MM.1S (cell line): ENCODE measurements at regions not wholly inside any gene's neighbourhood (a gene's known extent, or its start where the extent isn't known, plus 50 kb on each side); places are given as distances from the start of the nearest gene placed in this dataset.

Experiments
- DNase-seq: peaks from one replicate; pipeline ENCODE4 v3.0.0-alpha.2; 2015
- H2AFZ ChIP-seq: fragments of 300-600 bp; sonication (generic); 2 replicates; pipeline ENCODE4 v1.6.0; 2016; ENCODE audit warnings: antibody characterized with exemption, low read length
- H3F3A ChIP-seq: fragments of 300-600 bp; sonication (generic); 2 replicates; pipeline ENCODE4 v1.6.1; 2016; ENCODE audit warnings: mild to moderate bottlenecking, antibody characterized with exemption, low read length, moderate library complexity, mixed read lengths; ENCODE audit not compliant: insufficient read depth
- H3K27ac ChIP-seq: fragments of 300-600 bp; sonication (generic); 2 replicates; pipeline ENCODE4 v1.5.1; 2016; ENCODE audit warnings: mild to moderate bottlenecking, low read length
- H3K27me3 ChIP-seq: fragments of 300-600 bp; sonication (generic); replicated peaks from 2 replicates; pipeline ENCODE4 v1.6.0; 2016; ENCODE audit warnings: low read length; ENCODE audit not compliant: insufficient read depth
- H3K36me3 ChIP-seq: fragments of 300-600 bp; sonication (generic); replicated peaks from 2 replicates; pipeline ENCODE4 v1.6.1; 2016; ENCODE audit warnings: mild to moderate bottlenecking, low read length, mixed read lengths; ENCODE audit not compliant: insufficient read depth
- H3K4me1 ChIP-seq: fragments of 300-600 bp; sonication (generic); 2 replicates; pipeline ENCODE4 v1.6.1; 2016; ENCODE audit warnings: low read length, mixed read lengths
- H3K4me2 ChIP-seq: fragments of 300-600 bp; sonication (generic); 2 replicates; pipeline ENCODE4 v1.6.0; 2016; ENCODE audit warnings: low read depth, low read length
- H3K4me3 ChIP-seq: fragments of 300-600 bp; sonication (generic); 2 replicates; pipeline ENCODE4 v1.5.1; 2016; ENCODE audit warnings: low read length, mixed read lengths
- H3K79me2 ChIP-seq: fragments of 300-600 bp; sonication (generic); 2 replicates; pipeline ENCODE4 v1.6.1; 2016; ENCODE audit warnings: mixed run types, low read length, mixed read lengths
- H3K9ac ChIP-seq: fragments of 300-600 bp; sonication (generic); 2 replicates; pipeline ENCODE4 v1.6.1; 2016; ENCODE audit warnings: low read length, mixed read lengths
- H3K9me2 ChIP-seq: fragments of 300-600 bp; sonication (generic); replicated peaks from 2 replicates; pipeline ENCODE4 v1.6.1; 2016; ENCODE audit warnings: mild to moderate bottlenecking, low read length, mixed read lengths; ENCODE audit not compliant: insufficient read depth
- H3K9me3 ChIP-seq: fragments of 300-600 bp; sonication (generic); replicated peaks from 2 replicates; pipeline ENCODE4 v1.6.1; 2016; ENCODE audit warnings: mild to moderate bottlenecking, low read length, mixed read lengths; ENCODE audit not compliant: insufficient read depth
- H4K20me1 ChIP-seq: fragments of 300-600 bp; sonication (generic); 2 replicates; pipeline ENCODE4 v1.6.1; 2016; ENCODE audit warnings: mild to moderate bottlenecking, low read length, moderate library complexity, mixed read lengths; ENCODE audit not compliant: insufficient read depth
- EZH2 ChIP-seq: fragments of 300-600 bp; sonication (generic); optimal IDR thresholded peaks from 2 replicates; pipeline ENCODE3; 2017; ENCODE audit warnings: low read depth, mild to moderate bottlenecking, antibody characterized with exemption, low read length, mixed read lengths
- EZH2phosphoT487 ChIP-seq: fragments of 300-600 bp; sonication (generic); IDR thresholded peaks from 2 replicates; pipeline ENCODE4 v1.6.1; 2018; ENCODE audit warnings: antibody characterized with exemption, low read length
- TF ChIP-seq, protein P1 (sequence below): fragments of 300-600 bp; sonication (generic); IDR thresholded peaks from 2 replicates; pipeline ENCODE4 v1.5.1; 2016; ENCODE audit warnings: antibody characterized with exemption, low read length, mixed read lengths

DNA sequence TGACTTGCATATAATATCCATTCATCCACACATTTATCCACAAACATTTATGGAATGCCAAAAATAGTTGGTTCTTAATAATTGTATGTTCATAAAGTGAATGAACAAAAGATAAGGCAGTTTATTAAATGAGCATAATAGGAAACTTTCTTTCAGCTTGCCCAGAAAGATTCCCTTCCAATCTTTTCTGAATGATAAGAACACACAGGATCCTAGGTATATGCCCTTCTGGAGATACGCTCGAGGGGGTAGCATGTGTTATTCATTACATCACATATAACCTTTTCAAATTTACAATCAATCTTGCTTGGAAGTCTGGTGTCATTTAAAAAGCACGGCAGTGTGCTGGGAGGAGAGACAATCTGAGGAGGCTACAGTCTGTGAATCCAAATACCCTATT lies 80.4 kb upstream of the PDK4 start:
- Histone ChIP-seq H3K9ac (no peak overlapping the region), H3K79me2 (no peaks in the 10 kb centered on the region), H3F3A (no peaks in the 10 kb centered on the region), H3K27me3 (no peaks in the 10 kb centered on the region), H3K4me1 (no peaks in the 10 kb centered on the region), H2AFZ (no peak overlapping the region), H3K27ac (no peak overlapping the region), H3K9me2 (no peaks in the 10 kb centered on the region), H3K4me3 (no peak overlapping the region), H4K20me1 (no peaks in the 10 kb centered on the region), H3K9me3 (no peaks in the 10 kb centered on the region), H3K4me2 (no peak overlapping the region), H3K36me3 (no peaks in the 10 kb centered on the region)
- no peak for DNase-seq
- TF ChIP-seq EZH2phosphoT487 = no peak
- TF ChIP-seq EZH2 = no peak
- TF ChIP-seq, protein P1, sequence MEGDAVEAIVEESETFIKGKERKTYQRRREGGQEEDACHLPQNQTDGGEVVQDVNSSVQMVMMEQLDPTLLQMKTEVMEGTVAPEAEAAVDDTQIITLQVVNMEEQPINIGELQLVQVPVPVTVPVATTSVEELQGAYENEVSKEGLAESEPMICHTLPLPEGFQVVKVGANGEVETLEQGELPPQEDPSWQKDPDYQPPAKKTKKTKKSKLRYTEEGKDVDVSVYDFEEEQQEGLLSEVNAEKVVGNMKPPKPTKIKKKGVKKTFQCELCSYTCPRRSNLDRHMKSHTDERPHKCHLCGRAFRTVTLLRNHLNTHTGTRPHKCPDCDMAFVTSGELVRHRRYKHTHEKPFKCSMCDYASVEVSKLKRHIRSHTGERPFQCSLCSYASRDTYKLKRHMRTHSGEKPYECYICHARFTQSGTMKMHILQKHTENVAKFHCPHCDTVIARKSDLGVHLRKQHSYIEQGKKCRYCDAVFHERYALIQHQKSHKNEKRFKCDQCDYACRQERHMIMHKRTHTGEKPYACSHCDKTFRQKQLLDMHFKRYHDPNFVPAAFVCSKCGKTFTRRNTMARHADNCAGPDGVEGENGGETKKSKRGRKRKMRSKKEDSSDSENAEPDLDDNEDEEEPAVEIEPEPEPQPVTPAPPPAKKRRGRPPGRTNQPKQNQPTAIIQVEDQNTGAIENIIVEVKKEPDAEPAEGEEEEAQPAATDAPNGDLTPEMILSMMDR = no peak

DNA sequence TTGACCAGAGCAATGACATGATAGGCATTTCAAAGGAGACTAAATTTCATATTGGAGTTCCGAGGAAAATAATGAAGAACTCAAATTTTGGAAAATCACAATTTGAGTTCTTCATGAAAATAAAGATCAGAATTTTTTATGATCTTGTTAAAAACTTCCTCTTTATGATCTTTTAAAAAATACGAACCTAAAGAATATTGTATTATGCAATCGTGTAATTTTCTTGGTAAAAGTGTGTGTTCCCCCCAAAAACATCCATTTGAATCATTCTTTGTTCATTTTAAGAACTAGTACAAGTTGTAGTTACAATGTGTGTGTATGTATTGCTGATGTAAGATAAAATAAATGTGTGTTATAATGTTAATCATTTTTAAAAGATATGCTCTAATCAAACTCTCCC lies 79.3 kb upstream of the PDK4 start:
- Histone ChIP-seq H3K4me3 (no peak overlapping the region), H3K4me1 (no peaks in the 10 kb centered on the region), H3K27ac (no peak overlapping the region), H4K20me1 (no peaks in the 10 kb centered on the region), H3F3A (no peaks in the 10 kb centered on the region), H3K9me2 (no peaks in the 10 kb centered on the region), H2AFZ (no peak overlapping the region), H3K9me3 (no peaks in the 10 kb centered on the region), H3K36me3 (no peaks in the 10 kb centered on the region), H3K9ac (no peak overlapping the region), H3K27me3 (no peaks in the 10 kb centered on the region), H3K79me2 (no peaks in the 10 kb centered on the region), H3K4me2 (no peak overlapping the region)
- no peak for DNase-seq
- TF ChIP-seq EZH2phosphoT487 (no peak), EZH2 (no peak)
- TF ChIP-seq, protein P1 = no peak

DNA sequence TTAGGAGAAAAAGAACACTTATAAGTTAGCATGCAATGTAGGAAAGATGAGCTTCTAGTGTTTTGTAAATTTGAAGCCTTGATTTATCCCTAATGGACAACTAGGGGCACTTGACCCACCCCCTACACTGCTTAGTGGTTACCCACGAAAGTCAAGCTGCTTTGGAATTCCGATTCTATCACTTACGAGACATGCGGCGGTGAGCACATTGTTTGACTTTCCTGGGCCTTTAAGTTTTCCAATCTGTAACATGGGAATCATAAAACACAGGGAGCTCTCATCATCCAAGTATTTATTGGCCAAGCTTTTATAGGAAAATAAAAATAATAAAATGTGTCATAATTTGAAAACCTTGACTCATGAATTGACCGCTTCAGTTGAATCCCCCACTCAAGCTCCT lies 78.7 kb upstream of the PDK4 start:
- Histone ChIP-seq H3K27ac (no peak overlapping the region), H3K79me2 (no peaks in the 10 kb centered on the region), H3K27me3 (no peaks in the 10 kb centered on the region), H3K36me3 (no peaks in the 10 kb centered on the region), H4K20me1 (no peaks in the 10 kb centered on the region), H3K9me2 (no peaks in the 10 kb centered on the region), H3K9ac (no peak overlapping the region), H3F3A (peaks cover under 1% of the 10 kb centered on the region; the same call in 1 of the 2 replicates), H2AFZ (no peak overlapping the region), H3K4me1 (peaks cover 3% of the 10 kb centered on the region; the same call in 1 of the 2 replicates), H3K4me2 (no peak overlapping the region), H3K9me3 (no peaks in the 10 kb centered on the region), H3K4me3 (no peak overlapping the region)
- TF ChIP-seq EZH2phosphoT487 (no peak), EZH2 (no peak)
- TF ChIP-seq, protein P1 = no peak
- DNase-seq = no peak
